HG02870 (cell line): ENCODE measurements at regions not wholly inside any gene's neighbourhood (a gene's known extent, or its start where the extent isn't known, plus 50 kb on each side); places are given as distances from the start of the nearest gene placed in this dataset.

Source experiments
- ATAC-seq: cut with Tn5 transposase; IDR thresholded peaks from one replicate; pipeline ENCODE4 v1.9.1; 2021; ENCODE audit warnings: mild to moderate bottlenecking, moderate library complexity; ENCODE audit not compliant: unreplicated experiment

DNA sequence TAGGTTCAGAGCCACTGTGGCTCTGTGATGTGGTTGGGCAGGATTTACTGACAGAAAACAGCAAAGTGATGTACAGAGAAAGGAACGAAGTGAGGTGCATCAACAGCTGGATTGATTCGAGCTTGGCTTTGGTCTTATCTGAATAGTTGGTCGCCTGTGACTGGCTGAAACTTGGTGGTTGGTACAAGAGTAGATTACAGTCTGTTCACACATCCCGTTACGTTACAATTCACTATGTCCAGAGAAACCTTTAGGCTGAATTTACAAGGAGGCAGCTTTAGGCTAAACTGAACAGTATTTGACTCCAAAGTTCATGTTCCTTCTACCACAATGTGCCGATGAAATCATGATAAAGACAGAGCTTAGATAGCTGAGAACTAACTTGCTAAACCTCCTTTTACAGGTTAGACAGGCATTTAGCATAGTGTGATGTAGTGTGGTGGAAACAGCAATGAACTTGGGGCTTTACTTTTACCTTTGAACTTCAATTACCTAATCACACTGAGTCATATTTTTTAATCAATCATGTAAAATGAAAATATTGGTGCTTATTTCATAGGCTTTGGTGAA, 210.2 kb upstream of the PUM3 start:
- no peak for ATAC-seq

GRCh38 chr9:3049636-3050035, 205.7 kb upstream of the PUM3 start:
- ATAC-seq, result no peak

DNA sequence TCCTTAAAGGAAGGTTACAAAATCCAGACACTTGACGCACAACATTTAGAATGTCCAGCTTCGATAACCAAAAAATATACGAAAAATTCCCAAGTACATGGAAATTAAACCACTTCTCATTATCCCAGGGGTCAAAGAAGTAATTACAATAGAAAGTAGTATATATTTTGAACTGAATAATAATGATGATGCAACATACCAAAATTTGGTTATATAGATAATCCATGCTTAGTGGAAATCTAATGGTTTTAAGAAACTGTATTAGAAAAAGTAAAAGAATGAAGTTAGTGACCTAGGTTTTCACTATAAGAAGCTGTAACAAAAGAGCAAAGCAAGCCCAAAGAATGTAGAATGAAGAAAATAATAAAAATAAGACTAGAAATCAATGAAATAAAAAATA, 204.0 kb upstream of the PUM3 start:
- ATAC-seq, result no peak

- ATAC-seq, result no peak
These were observed 201.3 kb upstream of the PUM3 start for GRCh38 chr9:3045153-3045552.

- ATAC-seq, result no peak
These were observed 199.5 kb upstream of the PUM3 start for GRCh38 chr9:3043369-3043768.

DNA sequence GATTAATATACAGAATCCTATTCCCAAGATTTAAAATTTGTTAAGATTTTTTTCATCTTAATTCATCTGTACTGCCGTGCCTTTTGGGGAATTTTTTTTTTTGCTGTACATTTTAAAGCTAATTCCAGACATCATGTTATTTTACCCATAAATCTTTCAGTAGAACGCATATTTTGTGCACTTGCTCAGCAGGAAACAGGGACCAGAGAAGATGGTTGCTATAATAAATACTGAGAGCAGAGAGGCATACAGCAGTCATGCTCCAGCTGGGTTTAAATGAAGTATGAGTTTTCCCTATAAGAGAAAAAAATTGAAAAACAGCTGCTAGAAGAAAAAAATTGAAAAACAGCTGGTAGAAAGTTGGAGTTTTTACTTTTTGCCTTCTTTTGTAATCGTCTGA, 196.9 kb upstream of the PUM3 start:
- no peak for ATAC-seq

DNA sequence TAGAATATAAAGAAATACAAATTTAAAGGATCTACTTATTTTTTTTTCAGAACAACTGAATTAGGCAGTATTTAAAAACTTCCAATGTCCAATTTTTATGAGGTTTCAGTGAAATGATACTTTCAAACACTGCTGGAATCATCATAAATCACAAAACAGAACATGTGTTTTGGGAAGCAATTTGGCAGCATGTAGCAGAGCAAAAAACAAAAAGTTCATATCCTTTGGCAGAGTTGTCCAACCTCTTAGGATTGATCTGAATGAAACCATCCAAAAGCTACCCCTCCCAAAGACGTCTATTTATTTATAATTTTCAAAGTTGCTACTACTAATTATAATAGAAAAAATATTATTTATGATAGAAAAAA, 192.4 kb upstream of the PUM3 start:
- no peak for ATAC-seq

GRCh38 chr9:3035579-3036332, 191.9 kb upstream of the PUM3 start:
- ATAC-seq, result no peak

DNA sequence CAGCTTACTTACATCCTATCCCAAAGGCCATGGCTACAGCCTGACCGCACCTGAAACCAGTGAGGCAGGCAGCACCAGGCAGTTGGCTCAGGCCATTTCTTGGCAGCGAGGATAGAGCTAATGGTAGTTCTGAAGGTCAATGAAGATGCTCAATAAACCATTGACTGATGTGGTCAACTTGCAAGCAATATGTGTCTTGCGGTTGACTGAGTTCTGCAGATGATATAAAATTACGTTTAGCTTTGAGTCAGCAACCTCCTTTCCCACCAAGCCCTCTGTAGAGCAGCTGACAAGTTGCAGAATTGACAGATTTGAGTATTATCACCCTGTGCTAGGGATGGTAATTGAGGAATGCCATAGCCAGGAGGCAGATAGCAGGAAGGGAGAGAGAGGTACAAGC, 189.0 kb upstream of the PUM3 start:
- peak; percentile 92 for ATAC-seq

DNA sequence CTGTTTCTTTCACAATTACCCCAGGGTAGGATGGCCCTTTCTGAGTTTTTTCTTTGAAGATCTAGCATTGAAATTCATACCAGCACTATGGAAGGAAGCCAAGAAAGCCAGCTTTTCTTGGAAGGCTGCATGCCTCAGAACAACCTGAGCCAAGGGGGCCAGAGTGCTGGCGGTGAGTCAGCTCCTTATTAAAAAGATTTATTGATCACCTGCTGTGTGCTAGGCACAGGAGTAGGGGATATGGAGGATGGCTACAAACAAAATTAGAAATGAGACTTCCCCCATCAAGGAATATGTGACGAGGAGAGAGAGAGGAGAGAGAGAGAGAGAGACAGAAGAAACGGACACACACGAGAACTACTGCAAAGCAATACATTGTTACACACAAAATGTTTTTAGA, 184.6 kb upstream of the PUM3 start:
- no peak for ATAC-seq

DNA sequence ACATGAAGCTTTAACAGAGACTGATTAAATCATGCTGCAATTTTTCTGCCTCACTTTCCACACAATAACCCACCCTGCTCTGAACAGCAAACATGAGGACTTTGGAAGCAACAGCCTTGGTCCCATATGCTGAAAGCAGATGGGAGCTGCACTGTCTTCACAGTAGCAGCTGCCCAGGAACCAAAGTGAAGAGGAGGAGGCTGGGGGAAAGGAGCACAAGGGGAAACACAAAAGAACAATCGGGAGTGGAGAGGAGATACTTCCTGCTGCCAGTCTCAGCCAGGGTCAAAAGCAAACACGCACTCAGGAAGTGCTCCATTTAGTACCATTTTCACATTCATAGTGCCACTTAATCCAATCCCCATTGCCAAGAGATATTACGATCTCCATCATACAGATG, 183.3 kb upstream of the PUM3 start:
- ATAC-seq, result no peak

DNA sequence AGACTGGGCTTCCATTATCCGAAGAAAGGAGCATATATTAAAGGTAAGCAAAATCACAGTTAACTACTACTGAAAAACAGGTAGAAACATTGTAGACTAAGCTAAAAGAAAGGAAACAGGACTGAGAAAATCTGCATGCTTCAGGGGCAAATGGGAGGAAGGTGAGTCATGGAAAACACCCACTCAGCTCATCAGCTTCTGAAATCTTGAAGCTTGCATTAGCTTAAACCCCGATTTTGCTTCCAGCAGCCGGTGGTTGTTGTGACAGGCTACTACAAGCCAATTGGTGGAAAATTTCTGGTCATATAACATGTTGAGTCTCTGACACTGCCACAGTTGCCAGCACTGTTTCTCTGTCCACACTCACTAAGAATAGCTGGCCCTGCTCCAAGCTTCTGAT, 179.6 kb upstream of the PUM3 start:
- ATAC-seq, result no peak

DNA sequence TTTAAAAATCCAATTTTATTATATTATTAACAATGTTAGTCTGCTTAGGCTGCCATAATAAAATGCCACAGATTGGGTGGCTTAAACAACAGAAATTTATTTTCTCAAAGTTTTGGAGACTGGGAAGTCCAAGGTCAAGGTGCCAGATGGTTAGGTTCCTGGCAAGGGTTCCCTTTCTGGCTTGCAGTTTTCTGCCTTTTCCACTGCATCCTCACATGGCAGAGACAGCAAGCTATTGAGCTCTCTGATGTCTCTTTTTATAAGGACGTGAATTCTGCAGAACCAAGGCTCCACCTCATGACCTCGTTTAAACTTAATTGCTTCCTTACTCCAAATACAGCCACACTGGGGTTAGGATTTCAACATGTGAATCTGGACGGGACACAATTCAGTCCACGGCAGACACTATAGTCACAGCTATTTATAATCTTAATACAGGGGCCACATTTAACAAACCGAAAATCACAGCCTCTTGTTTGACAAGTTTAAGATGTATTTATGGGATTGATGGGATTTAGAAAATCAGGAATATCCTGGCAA, 174.9 kb upstream of the PUM3 start:
- no peak for ATAC-seq

DNA sequence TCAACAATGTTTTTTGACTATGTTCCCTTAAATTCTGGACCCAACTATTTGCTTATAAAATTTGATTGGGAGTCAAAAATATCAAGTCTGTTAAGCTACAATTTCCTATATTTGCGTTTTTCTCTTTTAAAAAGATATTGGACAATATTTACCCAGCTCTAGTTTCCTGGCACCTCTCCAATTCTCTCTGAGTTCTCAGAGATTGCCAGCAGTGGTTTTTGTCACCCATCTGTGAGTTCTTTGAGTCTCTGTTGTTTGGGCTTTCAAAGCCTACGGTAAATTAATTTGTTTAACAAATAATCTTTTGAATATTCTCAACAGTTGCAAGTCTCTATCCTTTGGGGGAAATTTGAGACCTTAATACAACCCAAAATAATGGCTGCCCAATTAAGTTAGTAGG, 174.2 kb upstream of the PUM3 start:
- ATAC-seq, result no peak

GRCh38 chr9:3014178-3014577, 170.3 kb upstream of the PUM3 start:
- ATAC-seq, result no peak

DNA sequence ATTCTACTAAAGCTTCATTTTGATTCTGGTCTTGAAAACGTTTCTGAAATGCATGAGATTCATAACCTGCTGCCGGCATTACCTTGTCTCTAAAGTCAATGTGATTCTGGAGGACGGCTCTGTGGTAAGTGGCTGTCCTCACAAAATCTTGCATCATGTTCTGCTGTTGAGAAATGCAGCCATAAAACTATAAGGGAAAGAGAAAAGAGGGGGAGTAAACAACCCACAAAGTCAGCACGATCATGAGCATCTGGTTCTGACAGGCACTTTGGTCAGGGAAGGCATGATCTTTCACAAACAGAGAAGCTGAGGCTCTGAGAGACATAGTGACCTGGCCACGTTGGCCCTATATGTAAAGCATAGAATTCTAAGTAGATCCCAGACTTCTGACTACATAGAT, 168.9 kb upstream of the PUM3 start:
- no peak for ATAC-seq

DNA sequence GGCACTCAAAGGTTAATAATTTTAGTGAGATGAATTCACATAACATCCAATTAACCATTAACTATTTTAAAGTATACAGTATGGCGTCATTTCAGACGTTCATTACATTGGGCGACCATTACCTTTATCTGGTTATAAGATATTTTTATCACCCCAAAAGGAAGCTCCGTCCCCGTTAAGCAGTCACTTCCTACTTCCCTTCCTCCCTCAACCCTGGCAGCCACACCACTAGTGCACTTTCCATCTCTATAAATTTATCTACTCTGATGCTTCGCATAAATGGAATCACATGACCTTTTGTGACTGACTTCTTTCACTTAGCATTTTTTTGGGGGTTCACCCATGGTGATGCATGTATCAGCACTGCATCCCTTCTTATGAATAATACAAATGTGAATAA, 168.3 kb upstream of the PUM3 start:
- no peak for ATAC-seq

DNA sequence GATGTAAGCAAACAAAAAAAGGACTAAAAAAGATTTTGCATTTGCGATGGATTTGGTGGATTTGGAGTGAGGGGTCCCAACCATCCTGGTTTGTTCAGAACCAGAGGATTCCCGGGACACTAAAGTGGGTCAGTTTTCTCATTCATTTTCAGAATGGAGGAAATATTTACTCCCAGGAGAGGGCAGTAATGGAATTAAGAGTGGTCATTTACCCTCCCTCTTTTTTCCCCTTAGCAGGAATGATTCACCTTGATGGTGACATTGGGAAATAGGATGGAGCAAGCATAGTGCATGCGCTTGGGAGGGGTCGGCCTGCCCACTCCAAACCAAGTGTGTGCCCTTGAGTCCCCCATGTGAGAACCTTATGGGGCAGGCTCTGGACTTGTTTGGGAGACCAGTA, 164.2 kb upstream of the PUM3 start:
- no peak for ATAC-seq

DNA sequence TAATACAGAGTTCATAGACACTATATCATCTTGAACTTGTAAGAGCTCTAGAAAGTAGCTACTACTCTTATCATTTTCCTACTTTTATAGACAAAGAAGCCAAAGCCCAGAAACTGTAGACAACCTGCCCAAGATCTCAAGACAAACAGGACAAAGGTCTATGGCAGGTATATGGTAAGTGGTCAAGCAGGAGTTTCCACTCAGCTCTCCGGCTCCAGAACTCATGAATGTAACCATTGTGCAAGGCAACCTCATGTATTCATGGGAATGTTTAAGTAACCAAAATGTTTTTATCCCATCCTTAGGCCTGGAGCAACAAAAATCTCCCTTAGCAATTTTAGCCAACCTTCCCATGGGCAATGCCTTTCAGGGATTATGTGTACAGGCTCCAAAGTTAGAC, 163.4 kb upstream of the PUM3 start:
- ATAC-seq, result no peak

DNA sequence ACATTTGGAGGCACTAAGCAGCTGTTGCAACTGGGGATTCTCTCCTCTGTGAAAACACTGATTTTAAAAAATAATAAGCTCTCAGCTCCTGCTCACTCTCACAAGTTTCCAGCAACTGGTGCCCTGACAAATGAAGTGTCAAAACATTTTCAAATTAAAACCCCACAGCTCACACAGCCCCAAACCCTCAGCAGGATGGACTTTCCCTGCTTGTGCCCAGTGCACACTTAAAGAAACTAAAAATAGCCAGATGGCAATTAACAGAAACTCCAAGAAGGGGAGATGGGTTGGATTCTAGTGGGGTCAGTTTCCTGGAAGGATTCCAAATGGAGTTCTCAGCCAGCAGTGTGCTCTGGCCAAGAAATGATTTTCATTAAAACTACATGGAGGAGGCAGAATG, 163.0 kb upstream of the PUM3 start:
- no peak for ATAC-seq

DNA sequence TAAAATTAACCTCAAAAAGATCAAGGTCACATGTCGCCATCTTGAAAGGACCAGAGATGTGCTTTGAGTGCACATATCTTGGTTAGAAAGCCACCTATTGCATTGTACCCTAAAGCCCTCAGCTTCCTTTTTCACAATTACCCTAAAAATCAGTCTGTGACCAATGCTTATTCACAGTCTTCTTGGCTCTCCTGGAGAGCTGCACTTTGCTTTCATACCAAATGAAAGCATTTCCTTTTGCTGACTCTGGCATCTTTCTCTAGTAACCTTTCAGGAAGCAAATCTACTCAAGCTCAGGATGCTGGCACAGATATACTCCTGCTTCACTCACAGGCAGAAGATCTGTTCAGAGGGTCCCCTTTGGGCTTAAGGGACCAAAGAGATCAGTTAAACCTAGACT, 160.7 kb upstream of the PUM3 start:
- ATAC-seq, result no peak

GRCh38 chr9:3001311-3001710, 157.4 kb upstream of the PUM3 start:
- ATAC-seq, result no peak

GRCh38 chr9:2992427-2992826, 148.5 kb upstream of the PUM3 start:
- ATAC-seq, result no peak
